ENCODE measurements at regions not wholly inside any gene's neighbourhood (a gene's known extent, or its start where the extent isn't known, plus 50 kb on each side); places are given as distances from the start of the nearest gene placed in this dataset.

GRCh38 chr7:153939177-153939576, 113.0 kb upstream of the DPP6 start:
- Mint-ChIP-seq H3K27me3 (ENCODE audit: insufficient read depth, low read depth) (peaks cover 7% of the 10 kb centered on the region), H3K36me3 (no peaks in the 10 kb centered on the region), H3K9me3 (peaks cover 24% of the 10 kb centered on the region), H3K4me1 (peaks cover 9% of the 10 kb centered on the region), H3K4me3 (no peak overlapping the region), H3K27ac (no peak overlapping the region)
- Histone ChIP-seq H3K4me2 (no peak overlapping the region), H3K27me3 (no peaks in the 10 kb centered on the region), H3K9me3 (ENCODE audit: low read depth) (no peaks in the 10 kb centered on the region), H3F3A (ENCODE audit: low read depth) (no peaks in the 10 kb centered on the region), H4K20me1 (ENCODE audit: low read depth) (no peaks in the 10 kb centered on the region), H3K36me3 (no peaks in the 10 kb centered on the region), H3K9ac (no peak overlapping the region), H3K27ac (no peak overlapping the region), H2AFZ (replicated peaks) (no peak overlapping the region), H3K4me1 (peaks cover 5% of the 10 kb centered on the region), H3K79me2 (ENCODE audit: low read depth) (no peaks in the 10 kb centered on the region), H3K4me3 (no peak overlapping the region)
- TF ChIP-seq CTCF (IDR thresholded peaks at IDR 0.05) (no peak), EZH2 (IDR thresholded peaks at IDR 0.05) (no peak), EZH2phosphoT487 (IDR thresholded peaks at IDR 0.05) (no peak)
- DNase-seq (ENCODE audit: low spot score) = no peak

- H3K4me3 ChIP-seq = no peak overlapping the region
- H3K9me3 Mint-ChIP-seq = peaks cover 25% of the 10 kb centered on the region
- no peaks in the 10 kb centered on the region for H3K9me3 ChIP-seq (ENCODE audit: low read depth)
- no peak overlapping the region for H3K27ac ChIP-seq
- H3K4me2 ChIP-seq = no peak overlapping the region
- H3K9ac ChIP-seq = no peak overlapping the region
- peaks cover 9% of the 10 kb centered on the region for H3K27me3 Mint-ChIP-seq (ENCODE audit: insufficient read depth, low read depth)
- no peaks in the 10 kb centered on the region for H3K36me3 Mint-ChIP-seq
- no peaks in the 10 kb centered on the region for H4K20me1 ChIP-seq (ENCODE audit: low read depth)
- TF ChIP-seq CTCF (IDR thresholded peaks at IDR 0.05) (no peak), EZH2phosphoT487 (IDR thresholded peaks at IDR 0.05) (no peak), EZH2 (IDR thresholded peaks at IDR 0.05) (no peak)
- peaks cover 5% of the 10 kb centered on the region for H3K4me1 ChIP-seq
- no peak overlapping the region for H3K4me3 Mint-ChIP-seq
- no peaks in the 10 kb centered on the region for H3F3A ChIP-seq (ENCODE audit: low read depth)
- no peaks in the 10 kb centered on the region for H3K79me2 ChIP-seq (ENCODE audit: low read depth)
- peaks cover 10% of the 10 kb centered on the region for H3K4me1 Mint-ChIP-seq
- H3K27me3 ChIP-seq = no peaks in the 10 kb centered on the region
- no peak overlapping the region for H3K27ac Mint-ChIP-seq
- no peak overlapping the region for H2AFZ ChIP-seq (replicated peaks)
- H3K36me3 ChIP-seq = no peaks in the 10 kb centered on the region
- DNase-seq (ENCODE audit: low spot score) = no peak
Observed at GRCh38 chr7:153939654-153940053, 112.5 kb upstream of the DPP6 start.

- no peak overlapping the region for H3K9ac ChIP-seq
- Mint-ChIP-seq H3K4me1 (peaks cover 10% of the 10 kb centered on the region), H3K27me3 (ENCODE audit: insufficient read depth, low read depth) (peaks cover 11% of the 10 kb centered on the region), H3K4me3 (no peak overlapping the region), H3K9me3 (peaks cover 26% of the 10 kb centered on the region), H3K27ac (no peak overlapping the region), H3K36me3 (no peaks in the 10 kb centered on the region)
- no peak overlapping the region for H3K27ac ChIP-seq
- H3K9me3 ChIP-seq (ENCODE audit: low read depth) = no peaks in the 10 kb centered on the region
- H3K79me2 ChIP-seq (ENCODE audit: low read depth) = no peaks in the 10 kb centered on the region
- no peaks in the 10 kb centered on the region for H3F3A ChIP-seq (ENCODE audit: low read depth)
- no peak overlapping the region for H3K4me2 ChIP-seq
- peaks cover 5% of the 10 kb centered on the region for H3K4me1 ChIP-seq
- DNase-seq (ENCODE audit: low spot score) = no peak
- no peaks in the 10 kb centered on the region for H4K20me1 ChIP-seq (ENCODE audit: low read depth)
- no peaks in the 10 kb centered on the region for H3K36me3 ChIP-seq
- H3K4me3 ChIP-seq = no peak overlapping the region
- TF ChIP-seq CTCF (IDR thresholded peaks at IDR 0.05) = no peak
- TF ChIP-seq EZH2 (IDR thresholded peaks at IDR 0.05) = no peak
- no peak for TF ChIP-seq EZH2phosphoT487 (IDR thresholded peaks at IDR 0.05)
- no peaks in the 10 kb centered on the region for H3K27me3 ChIP-seq
- no peak overlapping the region for H2AFZ ChIP-seq (replicated peaks)
Observed at GRCh38 chr7:153941061-153941460, 111.1 kb upstream of the DPP6 start.

All from neural progenitor cell (in vitro differentiated cells).